Thymus (tissue), 11 donors: ENCODE measurements at regions not wholly inside any gene's neighbourhood (a gene's known extent, or its start where the extent isn't known, plus 50 kb on each side); places are given as distances from the start of the nearest gene placed in this dataset.

Experiments
- DNase-seq, 9 donors: peaks; one replicate each; pipeline ENCODE4 v3.0.0-alpha.2; 2013; ENCODE audit warnings: low spot score in 9 of 9, low read depth in 6 of 9, missing footprints in 1 of 9
- H3K27ac ChIP-seq, 2 donors: one replicate each; pipeline ENCODE4 v1.5.1; 2013; ENCODE audit warnings: control low read depth in 1 of 2, low read depth in 1 of 2, low read length in 1 of 2, mild to moderate bottlenecking in 1 of 2, moderate library complexity in 1 of 2
- H3K27me3 ChIP-seq, 2 donors: one replicate each; pipeline ENCODE4 v1.5.1; 2013; ENCODE audit warnings: low read length in 1 of 2; ENCODE audit not compliant: control insufficient read depth in 2 of 2, insufficient read depth in 1 of 2
- H3K36me3 ChIP-seq, 2 donors: one replicate each; pipeline ENCODE4 v1.5.1; 2013; ENCODE audit warnings: low read length in 1 of 2, mild to moderate bottlenecking in 1 of 2, moderate library complexity in 1 of 2; ENCODE audit not compliant: control insufficient read depth in 2 of 2, insufficient read depth in 2 of 2
- H3K4me1 ChIP-seq, 2 donors: one replicate each; pipeline ENCODE4 v1.5.1; 2013; ENCODE audit warnings: low read length in 2 of 2; ENCODE audit not compliant: control insufficient read depth in 2 of 2, insufficient read depth in 2 of 2
- H3K4me3 ChIP-seq, 2 donors: one replicate each; pipeline ENCODE4 v1.5.1; 2013; ENCODE audit warnings: low read length in 2 of 2, control low read depth in 1 of 2, mild to moderate bottlenecking in 1 of 2
- H3K9me3 ChIP-seq, 2 donors: one replicate each; pipeline ENCODE4 v1.5.1; 2013; ENCODE audit warnings: low read length in 1 of 2, mild to moderate bottlenecking in 1 of 2; ENCODE audit not compliant: control insufficient read depth in 2 of 2, insufficient read depth in 1 of 2
- WGBS: extraction: QIAGEN DNeasy Blood & Tissue Kit; methylation state at CpG from one replicate; pipeline ENCODE4 v1.1.7; 2013; 5-methylcytosine and 5-hydroxymethylcytosine counted together
- donor health status: healthy.

- no peak overlapping the region for H3K27ac ChIP-seq
- WGBS, result 93% methylated on average over 7 of the region's 7 CpGs
- H3K9me3 ChIP-seq, result peaks cover 0 to 4% of the 10 kb centered on the region in 2 donors
- H3K4me3 ChIP-seq, result no peak overlapping the region
- DNase-seq, result no peak
- peaks cover 2 to 4% of the 10 kb centered on the region in 2 donors for H3K27me3 ChIP-seq
- no peaks in the 10 kb centered on the region for H3K36me3 ChIP-seq
- H3K4me1 ChIP-seq, result no peaks in the 10 kb centered on the region
These were observed 1519.7 kb downstream of the BRD1 start for GRCh38 chr22:48307931-48308330.

- no peak overlapping the region for H3K4me3 ChIP-seq
- no peaks in the 10 kb centered on the region for H3K36me3 ChIP-seq
- DNase-seq, result no peak
- H3K9me3 ChIP-seq, result no peaks in the 10 kb centered on the region
- no peak overlapping the region for H3K27ac ChIP-seq
- WGBS, result 93% methylated on average over 19 of the region's 19 CpGs
- no peaks in the 10 kb centered on the region for H3K4me1 ChIP-seq
- peaks cover 2 to 6% of the 10 kb centered on the region in 2 donors for H3K27me3 ChIP-seq
These were observed 1520.7 kb downstream of the BRD1 start for GRCh38 chr22:48306785-48307510.

GRCh38 chr22:48306284-48306683, 1521.4 kb downstream of the BRD1 start:
- H3K4me3 ChIP-seq, result no peak overlapping the region
- no peaks in the 10 kb centered on the region for H3K9me3 ChIP-seq
- no peak for DNase-seq
- no peak overlapping the region for H3K27ac ChIP-seq
- H3K27me3 ChIP-seq, result peaks cover 2 to 6% of the 10 kb centered on the region in 2 donors
- no peaks in the 10 kb centered on the region for H3K36me3 ChIP-seq
- H3K4me1 ChIP-seq, result no peaks in the 10 kb centered on the region
- WGBS, result 90% methylated on average over 8 of the region's 8 CpGs

- DNase-seq, result no peak
- H3K27ac ChIP-seq, result no peak overlapping the region
- WGBS, result 95% methylated on average over 14 of the region's 14 CpGs
These were observed 1521.9 kb downstream of the BRD1 start for GRCh38 chr22:48305726-48306235.

GRCh38 chr22:48303369-48303725, 1524.3 kb downstream of the BRD1 start:
- Histone ChIP-seq H3K27me3 (peaks cover 2% of the 10 kb centered on the region in 2 donors), H3K4me1 (no peaks in the 10 kb centered on the region), H3K36me3 (no peaks in the 10 kb centered on the region), H3K9me3 (no peaks in the 10 kb centered on the region), H3K27ac (no peak overlapping the region), H3K4me3 (no peak overlapping the region)
- no peak for DNase-seq
- WGBS, result 88% methylated on average over 5 of the region's 5 CpGs

More at GRCh38 chr22:48305726-48306235, 1521.9 kb downstream of the BRD1 start:
- H3K4me3 ChIP-seq, result no peak overlapping the region
- H3K36me3 ChIP-seq, result no peaks in the 10 kb centered on the region
- peaks cover 2 to 4% of the 10 kb centered on the region in 2 donors for H3K27me3 ChIP-seq
- H3K4me1 ChIP-seq, result no peaks in the 10 kb centered on the region
- no peaks in the 10 kb centered on the region for H3K9me3 ChIP-seq

- Histone ChIP-seq H3K4me1 (no peaks in the 10 kb centered on the region), H3K36me3 (no peaks in the 10 kb centered on the region), H3K27ac (no peak overlapping the region), H3K4me3 (no peak overlapping the region), H3K27me3 (peaks cover 2% of the 10 kb centered on the region in 2 donors), H3K9me3 (no peaks in the 10 kb centered on the region)
- no peak for DNase-seq
- whole genome bisulfite sequencing, result 94% methylated on average over 20 of the region's 20 CpGs
These were observed 1524.9 kb downstream of the BRD1 start for GRCh38 chr22:48302657-48303368.

- H3K9me3 ChIP-seq, result no peaks in the 10 kb centered on the region
- peaks cover 2% of the 10 kb centered on the region in 2 donors for H3K27me3 ChIP-seq
- H3K36me3 ChIP-seq, result no peaks in the 10 kb centered on the region
- no peak for DNase-seq
- no peaks in the 10 kb centered on the region for H3K4me1 ChIP-seq
- H3K27ac ChIP-seq, result no peak overlapping the region
- 89% methylated on average over 8 of the region's 8 CpGs for WGBS
- H3K4me3 ChIP-seq, result no peak overlapping the region
These were observed 1525.8 kb downstream of the BRD1 start for GRCh38 chr22:48301908-48302307.

GRCh38 chr22:48301421-48301820, 1526.3 kb downstream of the BRD1 start:
- H3K36me3 ChIP-seq, result no peaks in the 10 kb centered on the region
- no peaks in the 10 kb centered on the region for H3K9me3 ChIP-seq
- 91% methylated on average over 11 of the region's 11 CpGs for WGBS
- peaks cover 2% of the 10 kb centered on the region in 2 donors for H3K27me3 ChIP-seq
- no peak overlapping the region for H3K27ac ChIP-seq
- no peaks in the 10 kb centered on the region for H3K4me1 ChIP-seq
- no peak overlapping the region for H3K4me3 ChIP-seq
- DNase-seq, result no peak

- WGBS, result 95% methylated on average over 11 of the region's 11 CpGs
- Histone ChIP-seq H3K9me3 (no peaks in the 10 kb centered on the region), H3K27ac (no peak overlapping the region), H3K4me3 (no peak overlapping the region), H3K27me3 (peaks cover 2% of the 10 kb centered on the region in 2 donors), H3K4me1 (no peaks in the 10 kb centered on the region), H3K36me3 (no peaks in the 10 kb centered on the region)
- DNase-seq, result no peak
These were observed 1526.8 kb downstream of the BRD1 start for GRCh38 chr22:48300877-48301276.
